ENCODE measurements at regions not wholly inside any gene's neighbourhood (a gene's known extent, or its start where the extent isn't known, plus 50 kb on each side); places are given as distances from the start of the nearest gene placed in this dataset.

DNA sequence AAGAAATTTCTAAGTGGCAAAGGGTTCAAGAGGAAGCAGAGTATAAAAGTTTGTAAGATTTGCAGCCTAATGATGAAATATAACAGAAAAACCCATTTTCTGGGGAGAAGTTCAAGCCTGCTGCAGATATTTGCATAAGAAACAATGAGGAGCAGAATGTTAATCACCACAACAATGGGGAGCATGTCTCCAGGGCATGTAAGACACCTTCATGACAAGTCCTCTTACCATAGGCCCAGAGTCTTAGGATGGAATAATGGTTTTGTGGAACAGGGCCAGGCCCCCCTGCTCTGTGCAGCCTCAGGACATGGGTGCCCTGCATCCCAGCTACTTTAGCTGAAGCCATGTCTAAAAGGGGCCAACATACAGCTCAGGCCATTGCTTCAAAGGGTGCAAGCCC, 809.0 kb upstream of the SLITRK5 start:
- Mint-ChIP-seq H3K36me3 (ENCODE audit: low read depth) (peaks cover 3% of the 10 kb centered on the region), H3K4me1 (no peaks in the 10 kb centered on the region), H3K4me3 (no peak overlapping the region), H3K27ac (no peak overlapping the region), H3K27me3 (ENCODE audit: insufficient read depth) (no peaks in the 10 kb centered on the region), H3K9me3 (peaks cover 15% of the 10 kb centered on the region)
- Histone ChIP-seq H3K27me3 (ENCODE audit: control insufficient read depth, insufficient read depth, low read length, poor library complexity, severe bottlenecking) (no peaks in the 10 kb centered on the region), H3K27ac (ENCODE audit: low read depth, low read length) (no peak overlapping the region), H3K4me1 (ENCODE audit: control insufficient read depth, insufficient read depth, low read length) (no peaks in the 10 kb centered on the region), H3K9me3 (ENCODE audit: control insufficient read depth, low read length) (peaks cover 15% of the 10 kb centered on the region), H3K9ac (ENCODE audit: extremely low read depth, low read length, poor library complexity, severe bottlenecking) (no peak overlapping the region), H3K4me3 (ENCODE audit: low read length) (no peak overlapping the region), H3K36me3 (ENCODE audit: control insufficient read depth, insufficient read depth, low read length) (no peaks in the 10 kb centered on the region)
- TF ChIP-seq, protein P1, sequence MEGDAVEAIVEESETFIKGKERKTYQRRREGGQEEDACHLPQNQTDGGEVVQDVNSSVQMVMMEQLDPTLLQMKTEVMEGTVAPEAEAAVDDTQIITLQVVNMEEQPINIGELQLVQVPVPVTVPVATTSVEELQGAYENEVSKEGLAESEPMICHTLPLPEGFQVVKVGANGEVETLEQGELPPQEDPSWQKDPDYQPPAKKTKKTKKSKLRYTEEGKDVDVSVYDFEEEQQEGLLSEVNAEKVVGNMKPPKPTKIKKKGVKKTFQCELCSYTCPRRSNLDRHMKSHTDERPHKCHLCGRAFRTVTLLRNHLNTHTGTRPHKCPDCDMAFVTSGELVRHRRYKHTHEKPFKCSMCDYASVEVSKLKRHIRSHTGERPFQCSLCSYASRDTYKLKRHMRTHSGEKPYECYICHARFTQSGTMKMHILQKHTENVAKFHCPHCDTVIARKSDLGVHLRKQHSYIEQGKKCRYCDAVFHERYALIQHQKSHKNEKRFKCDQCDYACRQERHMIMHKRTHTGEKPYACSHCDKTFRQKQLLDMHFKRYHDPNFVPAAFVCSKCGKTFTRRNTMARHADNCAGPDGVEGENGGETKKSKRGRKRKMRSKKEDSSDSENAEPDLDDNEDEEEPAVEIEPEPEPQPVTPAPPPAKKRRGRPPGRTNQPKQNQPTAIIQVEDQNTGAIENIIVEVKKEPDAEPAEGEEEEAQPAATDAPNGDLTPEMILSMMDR (conservative IDR thresholded peaks at IDR 0.05): no peak
- no peak for DNase-seq

DNA sequence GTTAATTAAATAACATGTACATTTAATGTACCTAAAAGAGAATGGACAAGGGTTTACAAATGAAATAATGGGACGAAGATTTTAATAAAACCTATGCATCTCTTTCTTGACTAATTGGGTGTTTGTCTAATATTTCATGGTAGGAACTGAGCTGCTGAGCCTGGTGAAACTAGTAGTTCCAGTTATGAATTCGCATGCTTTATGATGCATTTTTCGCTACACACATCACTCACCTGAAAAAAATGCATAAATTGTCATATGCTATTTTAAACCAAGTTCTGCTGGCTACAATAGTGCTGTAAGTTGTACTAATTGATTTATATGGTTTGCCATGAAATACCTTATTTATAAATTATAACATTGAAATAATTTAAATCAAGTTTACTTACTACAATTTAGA, 806.8 kb upstream of the SLITRK5 start:
- Mint-ChIP-seq H3K36me3 (ENCODE audit: low read depth) (peaks cover 3% of the 10 kb centered on the region), H3K27me3 (ENCODE audit: insufficient read depth) (no peaks in the 10 kb centered on the region), H3K4me3 (no peak overlapping the region), H3K9me3 (peaks cover 15% of the 10 kb centered on the region), H3K4me1 (peaks cover 3% of the 10 kb centered on the region), H3K27ac (no peak overlapping the region)
- Histone ChIP-seq H3K4me3 (ENCODE audit: low read length) (no peak overlapping the region), H3K36me3 (ENCODE audit: control insufficient read depth, insufficient read depth, low read length) (no peaks in the 10 kb centered on the region), H3K9ac (ENCODE audit: extremely low read depth, low read length, poor library complexity, severe bottlenecking) (no peak overlapping the region), H3K27ac (ENCODE audit: low read depth, low read length) (no peak overlapping the region), H3K9me3 (ENCODE audit: control insufficient read depth, low read length) (peaks cover 15% of the 10 kb centered on the region), H3K4me1 (ENCODE audit: control insufficient read depth, insufficient read depth, low read length) (no peaks in the 10 kb centered on the region), H3K27me3 (ENCODE audit: control insufficient read depth, insufficient read depth, low read length, poor library complexity, severe bottlenecking) (no peaks in the 10 kb centered on the region)
- WGBS, 2 experiments (ENCODE audit: insufficient coverage in 1 of 2, insufficient read length in 1 of 2): 100% methylated on average over 3 of the region's 3 CpGs; no CpG with 5 or more reads in 1 of the 2 experiments
- TF ChIP-seq, protein P1 (conservative IDR thresholded peaks at IDR 0.05): no peak
- DNase-seq: no peak

DNA sequence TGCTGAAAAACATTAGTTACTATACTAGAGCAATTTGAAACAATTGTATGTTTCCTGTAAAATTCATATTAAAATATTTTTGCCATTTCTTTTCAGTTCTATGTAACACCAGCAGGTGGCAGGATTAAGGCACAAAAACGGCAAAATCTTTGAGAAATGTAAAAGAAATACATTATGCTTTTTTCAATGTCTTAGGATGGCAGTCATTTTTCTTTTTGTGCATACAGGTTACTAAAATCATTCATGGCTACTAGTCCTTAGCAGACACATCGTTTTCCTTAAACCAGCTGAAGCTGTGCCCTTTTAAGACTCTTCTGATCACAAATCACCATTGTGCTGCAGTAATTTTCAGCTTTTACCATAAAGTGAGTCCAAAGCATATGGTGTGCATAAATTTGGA, 800.7 kb upstream of the SLITRK5 start:
- 0 to 16% methylated on average over 1 to 2 of the region's 2 CpGs for WGBS, 2 experiments (ENCODE audit: insufficient coverage in 1 of 2, insufficient read length in 1 of 2)
- Histone ChIP-seq H3K27me3 (ENCODE audit: control insufficient read depth, insufficient read depth, low read length, poor library complexity, severe bottlenecking) (no peaks in the 10 kb centered on the region), H3K9me3 (ENCODE audit: control insufficient read depth, low read length) (no peaks in the 10 kb centered on the region), H3K36me3 (ENCODE audit: control insufficient read depth, insufficient read depth, low read length) (no peaks in the 10 kb centered on the region), H3K4me3 (ENCODE audit: low read length) (no peak overlapping the region), H3K9ac (ENCODE audit: extremely low read depth, low read length, poor library complexity, severe bottlenecking) (no peak overlapping the region), H3K4me1 (ENCODE audit: control insufficient read depth, insufficient read depth, low read length) (no peaks in the 10 kb centered on the region), H3K27ac (ENCODE audit: low read depth, low read length) (no peak overlapping the region)
- Mint-ChIP-seq H3K36me3 (ENCODE audit: low read depth) (peaks cover 4% of the 10 kb centered on the region), H3K27ac (no peak overlapping the region), H3K4me1 (peaks cover 19% of the 10 kb centered on the region), H3K27me3 (ENCODE audit: insufficient read depth) (no peaks in the 10 kb centered on the region), H3K9me3 (no peaks in the 10 kb centered on the region), H3K4me3 (no peak overlapping the region)
- TF ChIP-seq, protein P1 (conservative IDR thresholded peaks at IDR 0.05): peak; percentile 91
- no peak for DNase-seq

Measured in endodermal cell (in vitro differentiated cells).